Omental fat pad (tissue), 3 donors: ENCODE measurements at regions not wholly inside any gene's neighbourhood (a gene's known extent, or its start where the extent isn't known, plus 50 kb on each side); places are given as distances from the start of the nearest gene placed in this dataset.

Source experiments
- ATAC-seq: fragments of 150-250 bp; one replicate; pipeline ENCODE4 v1.9.1; 2016; ENCODE audit warnings: mild to moderate bottlenecking, moderate library complexity; ENCODE audit not compliant: low FRiP score
- DNase-seq: peaks from one replicate; pipeline ENCODE4 v3.0.0-alpha.2; 2019; ENCODE audit warnings: low spot score
- CTCF ChIP-seq, 3 donors: fragments of 450-650 bp; IDR thresholded peaks; one replicate each; pipeline ENCODE4 v1.5.1; 2016 to 2017; ENCODE audit warnings: antibody characterized with exemption in 3 of 3, mild to moderate bottlenecking in 3 of 3, moderate library complexity in 2 of 3

- no peak for DNase-seq
- TF ChIP-seq CTCF (IDR thresholded peaks at IDR 0.05) = no peak
- no peak for ATAC-seq
These were observed 236.3 kb downstream of the FOXD2 start for GRCh38 chr1:47674189-47674588.

GRCh38 chr1:47675047-47675675 lies 237.3 kb downstream of the FOXD2 start:
- no peak for TF ChIP-seq CTCF (IDR thresholded peaks at IDR 0.05)
- no peak for ATAC-seq

GRCh38 chr1:47675721-47676120 lies 237.9 kb downstream of the FOXD2 start:
- ATAC-seq (no peak), DNase-seq (no peak)
- TF ChIP-seq CTCF (IDR thresholded peaks at IDR 0.05) = no peak

More at GRCh38 chr1:47675047-47675675, 237.3 kb downstream of the FOXD2 start:
- no peak for DNase-seq

- DNase-seq = no peak
- no peak for ATAC-seq
- TF ChIP-seq CTCF (IDR thresholded peaks at IDR 0.05) = no peak
These were observed 238.6 kb downstream of the FOXD2 start for GRCh38 chr1:47676311-47677054.

GRCh38 chr1:47677241-47677940 lies 239.5 kb downstream of the FOXD2 start:
- DNase-seq (no peak), ATAC-seq (no peak)
- no peak for TF ChIP-seq CTCF (IDR thresholded peaks at IDR 0.05)

- no peak for TF ChIP-seq CTCF (IDR thresholded peaks at IDR 0.05)
- DNase-seq = no peak
- no peak for ATAC-seq
These were observed 240.7 kb downstream of the FOXD2 start for GRCh38 chr1:47678464-47678980.
